HAP-1 (cell line): ENCODE measurements at regions not wholly inside any gene's neighbourhood (a gene's known extent, or its start where the extent isn't known, plus 50 kb on each side); places are given as distances from the start of the nearest gene placed in this dataset.
"Not testable (repeated sequence)": the region's sequence is repeated elsewhere in the genome, so short reads cannot be mapped to it uniquely, and the experiment has no call there.

Source experiments
- DNase-seq, 2 experiments: peaks; one replicate each; pipeline ENCODE4 v3.0.0-alpha.2; 2016 to 2020; ENCODE audit warnings: low spot score in 2 of 2
- H3K27me3 ChIP-seq: fragments of 250-450 bp; sonication (Bioruptor Pico); 2 replicates; pipeline ENCODE4 v1.5.1; 2020; ENCODE audit warnings: low read depth, mild to moderate bottlenecking, moderate library complexity
- H3K36me3 ChIP-seq: fragments of 250-450 bp; sonication (Bioruptor Pico); replicated peaks from 2 replicates; pipeline ENCODE4 v1.5.1; 2020; ENCODE audit warnings: mild to moderate bottlenecking
- H3K4me1 ChIP-seq: fragments of 250-450 bp; sonication (Bioruptor Pico); 2 replicates; pipeline ENCODE4 v1.5.1; 2020; ENCODE audit warnings: mild to moderate bottlenecking
- H3K4me3 ChIP-seq: fragments of 250-450 bp; sonication (Bioruptor Pico); 2 replicates; pipeline ENCODE4 v1.5.1; 2020; ENCODE audit warnings: mild to moderate bottlenecking, moderate library complexity
- H3K9me3 ChIP-seq: fragments of 250-450 bp; sonication (Bioruptor Pico); 2 replicates; pipeline ENCODE4 v1.5.1; 2020; ENCODE audit warnings: mild to moderate bottlenecking, moderate library complexity
- in situ Hi-C: fragments of 300-500 bp; cut with MboI; formaldehyde crosslinking; loops from 3 replicates; pipeline ENCODE4 v1.14.3; 2020; ENCODE audit warnings: low sequenced_read_pairs, inconsistent platforms, mixed read lengths

DNA sequence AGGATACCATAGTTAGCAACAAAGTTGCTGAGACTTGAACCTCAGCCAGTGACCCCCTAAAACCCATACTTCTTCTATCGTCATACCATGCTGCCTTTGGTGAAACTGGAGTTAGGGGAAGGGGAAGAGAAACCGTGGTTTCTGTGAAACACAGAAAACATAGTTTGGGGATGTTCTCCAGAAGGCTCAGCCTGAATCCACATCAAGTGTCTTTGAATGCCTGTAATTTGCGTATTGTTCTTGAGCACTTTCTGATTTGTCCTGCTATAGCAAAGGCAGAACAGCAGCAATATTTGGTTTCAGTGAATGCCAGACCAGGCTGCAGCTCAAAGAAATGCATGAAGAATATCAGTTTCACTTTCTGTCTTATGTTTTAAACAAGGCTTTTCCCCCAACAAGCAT lies 258.7 kb downstream of the TTC32 start:
- no peaks in the 10 kb centered on the region for H3K4me1 ChIP-seq
- H3K9me3 ChIP-seq = no peaks in the 10 kb centered on the region
- no peak overlapping the region for H3K4me3 ChIP-seq
- in situ Hi-C loops = no loop called here
- H3K27me3 ChIP-seq = no peaks in the 10 kb centered on the region
- no peaks in the 10 kb centered on the region for H3K36me3 ChIP-seq
- no peak for DNase-seq

GRCh38 chr2:19642501-19642900 lies 259.3 kb downstream of the TTC32 start:
- no peaks in the 10 kb centered on the region for H3K4me1 ChIP-seq

DNA sequence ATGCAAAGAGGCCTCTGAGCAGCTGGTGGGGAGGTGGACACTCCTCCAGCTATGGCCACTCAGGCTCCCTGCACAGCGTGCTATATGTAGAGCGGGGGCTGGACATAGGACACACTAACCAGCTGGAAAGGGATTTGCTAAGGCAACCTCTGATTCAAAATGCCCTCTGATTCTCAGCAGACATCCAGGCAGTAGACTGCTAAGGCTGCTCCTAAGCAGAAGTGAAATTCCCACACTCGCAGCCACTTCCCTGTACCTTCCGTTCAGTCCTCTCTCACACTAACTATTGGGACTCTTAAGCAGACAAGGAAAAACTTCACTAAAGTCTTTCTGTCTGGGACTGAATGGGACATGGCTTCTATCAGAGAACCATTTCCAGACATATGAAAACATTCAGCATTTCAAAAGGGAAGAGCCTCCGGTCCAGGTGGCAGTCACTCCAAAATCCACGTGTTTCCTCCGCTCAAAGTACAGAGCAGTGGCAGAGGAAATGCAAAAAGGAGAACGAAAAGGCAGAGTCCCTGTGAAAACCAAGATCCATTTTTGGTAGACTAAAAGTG lies 265.8 kb downstream of the TTC32 start:
- in situ Hi-C loops = no loop called here
- Histone ChIP-seq H3K36me3 (no peaks in the 10 kb centered on the region), H3K4me1 (no peaks in the 10 kb centered on the region), H3K9me3 (no peaks in the 10 kb centered on the region), H3K4me3 (no peak overlapping the region), H3K27me3 (no peaks in the 10 kb centered on the region)
- no peak for DNase-seq

More at GRCh38 chr2:19642501-19642900, 259.3 kb downstream of the TTC32 start:
- H3K9me3 ChIP-seq = no peaks in the 10 kb centered on the region
- DNase-seq = no peak
- in situ Hi-C loops = no loop called here
- no peak overlapping the region for H3K4me3 ChIP-seq
- no peaks in the 10 kb centered on the region for H3K36me3 ChIP-seq
- no peaks in the 10 kb centered on the region for H3K27me3 ChIP-seq

DNA sequence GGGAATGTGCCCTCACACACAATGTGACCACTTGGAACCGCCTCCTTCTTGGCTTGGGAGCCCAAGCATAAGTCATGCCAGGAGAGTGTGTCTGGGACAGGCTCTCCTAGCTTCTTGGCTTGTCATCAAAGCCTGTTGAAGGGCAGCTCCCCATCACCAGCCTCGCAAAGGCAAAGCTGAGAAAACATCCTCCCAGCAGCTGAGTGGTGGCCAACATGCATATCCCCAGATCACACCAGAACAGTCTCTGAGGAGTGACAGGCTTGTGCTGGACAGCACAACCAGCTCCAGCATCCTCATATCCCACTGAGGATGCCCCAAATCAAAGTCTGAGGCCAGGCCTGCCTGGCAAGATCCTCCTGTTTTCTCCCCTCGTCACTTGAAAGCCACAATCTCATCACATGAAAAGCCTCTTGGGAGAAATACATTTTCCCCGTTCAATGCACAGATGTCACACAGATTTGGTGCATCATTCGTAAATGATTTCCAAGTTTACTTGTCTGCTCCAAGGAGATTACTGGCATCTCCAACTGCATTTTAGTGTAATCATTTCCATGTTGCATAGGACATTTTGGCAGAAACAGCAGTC lies 269.3 kb downstream of the TTC32 start:
- H3K9me3 ChIP-seq = no peaks in the 10 kb centered on the region
- no peaks in the 10 kb centered on the region for H3K36me3 ChIP-seq
- H3K27me3 ChIP-seq = no peaks in the 10 kb centered on the region
- in situ Hi-C loops = no loop called here
- no peak overlapping the region for H3K4me3 ChIP-seq
- no peaks in the 10 kb centered on the region for H3K4me1 ChIP-seq
- no peak for DNase-seq

GRCh38 chr2:19631871-19632270 lies 269.9 kb downstream of the TTC32 start:
- H3K27me3 ChIP-seq = no peaks in the 10 kb centered on the region
- no peaks in the 10 kb centered on the region for H3K4me1 ChIP-seq
- in situ Hi-C loops = no loop called here
- H3K4me3 ChIP-seq = no peak overlapping the region
- no peak for DNase-seq
- no peaks in the 10 kb centered on the region for H3K36me3 ChIP-seq
- no peaks in the 10 kb centered on the region for H3K9me3 ChIP-seq

- no peak for DNase-seq
- in situ Hi-C loops = no loop called here
- Histone ChIP-seq H3K4me3 (no peak overlapping the region), H3K9me3 (no peaks in the 10 kb centered on the region), H3K36me3 (no peaks in the 10 kb centered on the region), H3K4me1 (no peaks in the 10 kb centered on the region), H3K27me3 (no peaks in the 10 kb centered on the region)
These were observed 270.9 kb downstream of the TTC32 start for GRCh38 chr2:19630921-19631320.

- in situ Hi-C loops = no loop called here
- H3K9me3 ChIP-seq = no peaks in the 10 kb centered on the region
- no peaks in the 10 kb centered on the region for H3K27me3 ChIP-seq
- H3K4me3 ChIP-seq = no peak overlapping the region
- DNase-seq = no peak
- H3K36me3 ChIP-seq = no peaks in the 10 kb centered on the region
- H3K4me1 ChIP-seq = no peaks in the 10 kb centered on the region
These were observed 268.9 kb upstream of the OSR1 start for GRCh38 chr2:19627359-19627758.

DNA sequence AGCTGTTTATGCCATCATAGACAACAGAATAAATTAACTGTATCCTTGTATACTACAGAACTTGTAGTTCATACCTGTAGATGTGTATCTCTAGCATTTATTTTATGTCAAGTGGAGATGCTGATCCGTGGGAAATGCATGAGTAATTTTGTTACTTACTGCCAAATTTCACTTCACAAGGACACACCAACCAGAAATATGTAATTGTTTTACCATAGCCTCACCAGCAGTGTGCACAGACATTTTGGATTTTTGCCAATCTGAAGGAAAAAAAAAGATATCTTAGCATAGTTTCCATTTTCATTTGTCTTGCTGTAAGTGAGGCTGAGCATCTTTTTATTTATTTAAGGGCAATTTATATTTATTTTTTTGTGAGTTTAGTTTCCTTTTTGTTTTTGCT lies 265.1 kb upstream of the OSR1 start:
- no peaks in the 10 kb centered on the region for H3K4me1 ChIP-seq
- H3K27me3 ChIP-seq = no peaks in the 10 kb centered on the region
- no peak overlapping the region for H3K4me3 ChIP-seq
- in situ Hi-C loops = no loop called here
- no peaks in the 10 kb centered on the region for H3K36me3 ChIP-seq
- H3K9me3 ChIP-seq = no peaks in the 10 kb centered on the region
- no peak for DNase-seq

DNA sequence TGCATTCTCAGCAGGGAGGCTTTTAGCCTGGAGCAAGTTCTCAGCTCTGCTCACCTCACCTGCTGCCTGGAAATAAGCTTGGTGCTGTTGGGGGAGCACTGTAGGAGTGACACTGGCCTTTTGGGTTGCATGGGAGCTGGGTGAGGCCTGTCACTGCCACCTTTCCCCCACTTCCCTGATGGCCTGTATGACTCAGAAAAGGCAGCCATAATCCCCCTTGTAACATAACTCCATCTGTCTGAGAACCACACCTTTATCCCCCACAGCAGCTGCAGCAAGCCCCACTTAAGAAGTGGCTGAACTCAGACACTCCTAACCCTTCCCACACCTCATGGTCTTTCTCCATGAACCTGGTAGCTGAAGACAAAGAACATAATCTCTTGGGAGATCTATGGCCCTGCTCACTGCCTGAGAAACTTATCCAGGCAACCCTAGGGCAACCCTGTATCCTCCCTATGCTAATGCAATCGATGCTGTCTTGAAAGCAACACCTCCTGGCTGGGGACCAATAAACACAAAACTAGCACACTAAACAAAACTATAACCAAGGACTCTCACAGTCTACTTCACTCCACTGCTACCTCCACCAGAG lies 258.9 kb upstream of the OSR1 start:
- DNase-seq = no peak
- Histone ChIP-seq H3K36me3 (no peaks in the 10 kb centered on the region), H3K4me3 (no peak overlapping the region), H3K9me3 (no peaks in the 10 kb centered on the region), H3K4me1 (no peaks in the 10 kb centered on the region), H3K27me3 (no peaks in the 10 kb centered on the region)
- in situ Hi-C loops = no loop called here

- in situ Hi-C loops, H3K9me3 ChIP-seq, H3K27me3 ChIP-seq, DNase-seq, H3K4me1 ChIP-seq, H3K4me3 ChIP-seq, H3K36me3 ChIP-seq: not testable (repeated sequence)
These were observed 257.0 kb upstream of the OSR1 start for GRCh38 chr2:19615402-19615801.

DNA sequence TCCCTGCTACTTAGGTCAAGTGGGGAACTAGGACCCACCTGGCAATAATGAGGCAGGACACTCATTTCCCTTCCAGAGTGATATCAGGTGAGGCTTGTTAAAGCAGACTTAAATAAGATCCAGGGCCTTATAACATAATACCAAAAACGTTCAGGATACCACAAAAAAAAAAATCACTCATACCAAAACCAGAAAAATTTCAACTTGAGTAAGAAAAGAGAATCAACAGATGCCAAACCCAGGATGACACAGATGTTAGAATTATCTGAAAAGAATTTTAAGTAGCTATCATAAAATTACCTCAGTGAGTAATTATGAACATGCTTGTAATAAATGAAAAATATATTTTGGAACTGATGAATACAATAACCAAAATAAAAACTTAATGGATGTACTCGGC lies 255.6 kb upstream of the OSR1 start:
- Histone ChIP-seq H3K4me1 (no peaks in the 10 kb centered on the region), H3K36me3 (no peaks in the 10 kb centered on the region), H3K4me3 (no peak overlapping the region), H3K9me3 (no peaks in the 10 kb centered on the region), H3K27me3 (no peaks in the 10 kb centered on the region)
- DNase-seq = no peak
- in situ Hi-C loops = no loop called here

DNA sequence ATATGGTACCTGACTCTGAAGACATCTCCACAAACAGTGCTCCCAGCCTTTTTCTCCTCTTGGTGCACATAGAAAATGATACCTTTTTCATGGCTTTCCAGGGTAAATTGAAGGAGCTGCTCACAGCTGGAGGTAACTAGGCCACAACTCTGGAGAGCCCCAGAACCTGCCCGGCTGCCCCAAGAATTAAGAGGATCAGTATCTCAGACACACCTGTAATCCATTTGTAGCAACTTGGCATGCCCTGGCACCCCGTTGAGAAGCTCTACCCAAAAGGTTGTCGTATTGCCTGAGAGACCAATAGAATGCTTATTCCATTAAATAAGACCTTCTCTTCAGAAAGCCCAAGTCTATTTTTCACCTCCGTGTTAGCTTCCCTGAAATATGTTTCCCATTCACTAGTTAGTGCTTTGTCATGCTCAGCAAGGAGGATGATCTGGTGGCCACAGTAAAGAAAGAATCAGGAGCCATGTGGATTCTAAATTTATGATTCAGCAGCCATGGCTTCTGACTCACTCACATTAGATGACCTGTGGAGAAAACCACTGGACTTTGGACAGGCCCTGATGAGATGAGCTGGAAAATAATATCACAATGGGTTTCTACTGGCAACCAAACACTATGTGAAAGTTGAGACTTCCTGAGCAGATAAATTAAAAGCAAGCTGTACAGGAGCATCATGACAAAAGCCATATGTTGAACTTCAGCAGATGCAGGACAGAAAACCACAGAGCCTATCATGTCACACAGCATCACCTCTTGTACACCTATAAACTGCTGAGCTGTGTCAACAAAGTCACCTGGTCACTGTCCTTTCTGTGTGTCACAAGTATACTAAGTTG lies 253.3 kb upstream of the OSR1 start:
- Histone ChIP-seq H3K4me1 (no peaks in the 10 kb centered on the region), H3K36me3 (no peaks in the 10 kb centered on the region), H3K9me3 (no peaks in the 10 kb centered on the region), H3K27me3 (no peaks in the 10 kb centered on the region), H3K4me3 (no peak overlapping the region)
- DNase-seq = no peak
- in situ Hi-C loops = no loop called here

- in situ Hi-C loops = no loop called here
- H3K27me3 ChIP-seq = no peaks in the 10 kb centered on the region
- no peak for DNase-seq
- no peaks in the 10 kb centered on the region for H3K36me3 ChIP-seq
- H3K4me1 ChIP-seq = no peaks in the 10 kb centered on the region
- H3K4me3 ChIP-seq = no peak overlapping the region
- H3K9me3 ChIP-seq = no peaks in the 10 kb centered on the region
These were observed 250.8 kb upstream of the OSR1 start for GRCh38 chr2:19609266-19609665.
